ENCODE measurements at regions not wholly inside any gene's neighbourhood (a gene's known extent, or its start where the extent isn't known, plus 50 kb on each side); places are given as distances from the start of the nearest gene placed in this dataset.

GRCh38 chr19:31595521-31595920 is 246.3 kb upstream of the TSHZ3 start:
- no peak for DNase-seq (ENCODE audit: extremely low read depth, low read depth)

- no peak for DNase-seq (ENCODE audit: extremely low read depth, low read depth)
These were observed 247.5 kb upstream of the TSHZ3 start for GRCh38 chr19:31596751-31597150.

GRCh38 chr19:31597616-31598015 is 248.4 kb upstream of the TSHZ3 start:
- no peak for DNase-seq (ENCODE audit: extremely low read depth, low read depth)

- no peak for DNase-seq (ENCODE audit: extremely low read depth, low read depth)
These were observed 249.5 kb upstream of the TSHZ3 start for GRCh38 chr19:31598730-31599238.

GRCh38 chr19:31600731-31601295 is 251.6 kb upstream of the TSHZ3 start:
- no peak for DNase-seq (ENCODE audit: extremely low read depth, low read depth)

GRCh38 chr19:31601855-31602254 is 252.6 kb upstream of the TSHZ3 start:
- no peak for DNase-seq (ENCODE audit: extremely low read depth, low read depth)

GRCh38 chr19:31602548-31602947 is 253.3 kb upstream of the TSHZ3 start:
- DNase-seq (ENCODE audit: extremely low read depth, low read depth) = no peak

- DNase-seq (ENCODE audit: extremely low read depth, low read depth) = no peak
These were observed 255.3 kb upstream of the TSHZ3 start for GRCh38 chr19:31604493-31605040.

GRCh38 chr19:31610018-31610417 is 260.8 kb upstream of the TSHZ3 start:
- no peak for DNase-seq (ENCODE audit: extremely low read depth, low read depth)

- DNase-seq (ENCODE audit: extremely low read depth, low read depth) = no peak
These were observed 262.0 kb upstream of the TSHZ3 start for GRCh38 chr19:31611046-31611877.

- DNase-seq (ENCODE audit: extremely low read depth, low read depth) = no peak
These were observed 263.6 kb upstream of the TSHZ3 start for GRCh38 chr19:31612873-31613272.

GRCh38 chr19:31613683-31614219 is 264.5 kb upstream of the TSHZ3 start:
- DNase-seq (ENCODE audit: extremely low read depth, low read depth) = no peak

GRCh38 chr19:31616031-31616430 is 266.8 kb upstream of the TSHZ3 start:
- DNase-seq (ENCODE audit: extremely low read depth, low read depth) = no peak

- DNase-seq (ENCODE audit: extremely low read depth, low read depth) = no peak
These were observed 267.9 kb upstream of the TSHZ3 start for GRCh38 chr19:31617010-31617585.

- DNase-seq (ENCODE audit: extremely low read depth, low read depth) = no peak
These were observed 275.8 kb upstream of the TSHZ3 start for GRCh38 chr19:31625056-31625455.

- DNase-seq (ENCODE audit: extremely low read depth, low read depth) = no peak
These were observed 276.3 kb upstream of the TSHZ3 start for GRCh38 chr19:31625575-31625974.

- no peak for DNase-seq (ENCODE audit: extremely low read depth, low read depth)
These were observed 277.7 kb upstream of the TSHZ3 start for GRCh38 chr19:31626941-31627340.

GRCh38 chr19:31627620-31628365 is 278.6 kb upstream of the TSHZ3 start:
- DNase-seq (ENCODE audit: extremely low read depth, low read depth) = no peak

- DNase-seq (ENCODE audit: extremely low read depth, low read depth) = no peak
These were observed 280.5 kb upstream of the TSHZ3 start for GRCh38 chr19:31629579-31630363.

- DNase-seq (ENCODE audit: extremely low read depth, low read depth) = no peak
These were observed 283.8 kb upstream of the TSHZ3 start for GRCh38 chr19:31633014-31633413.
